Erythroblast (primary cell): ENCODE measurements at regions not wholly inside any gene's neighbourhood (a gene's known extent, or its start where the extent isn't known, plus 50 kb on each side); places are given as distances from the start of the nearest gene placed in this dataset.

Experiments used
- GATA1 ChIP-seq: IDR thresholded peaks from 2 replicates; pipeline ENCODE4 v1.6.1; 2011; ENCODE audit warnings: low read depth, mild to moderate bottlenecking, control low read depth, low read length, moderate library complexity
- POLR2A ChIP-seq: IDR thresholded peaks from 2 replicates; pipeline ENCODE4 v1.6.1; 2011; ENCODE audit warnings: mild to moderate bottlenecking, low read length

GRCh38 chr2:7594211-7594610, 677.0 kb downstream of the RNF144A start:
- no peak for TF ChIP-seq POLR2A
- no peak for TF ChIP-seq GATA1
